Chondrocyte (in vitro differentiated cells): ENCODE measurements at regions not wholly inside any gene's neighbourhood (a gene's known extent, or its start where the extent isn't known, plus 50 kb on each side); places are given as distances from the start of the nearest gene placed in this dataset.

ENCODE experiments used
- DNase-seq: peaks from one replicate; pipeline ENCODE4 v3.0.0; 2021; ENCODE audit warnings: mixed read lengths, low spot score
- H3K27ac Mint-ChIP-seq: one replicate; pipeline ENCODE4 v1.8.0; 2021; ENCODE audit warnings: mild to moderate bottlenecking, moderate library complexity, mixed read lengths; ENCODE audit not compliant: unreplicated experiment
- H3K27me3 Mint-ChIP-seq: 2 replicates; pipeline ENCODE4 v1.8.0; 2021; ENCODE audit warnings: low read depth, mixed read lengths
- H3K36me3 Mint-ChIP-seq: 2 replicates; pipeline ENCODE4 v1.8.0; 2021; ENCODE audit warnings: low read depth, mixed read lengths
- H3K4me1 Mint-ChIP-seq: 2 replicates; pipeline ENCODE4 v1.8.0; 2021; ENCODE audit warnings: low read depth, mild to moderate bottlenecking, mixed read lengths
- H3K4me3 Mint-ChIP-seq: one replicate; pipeline ENCODE4 v1.8.0; 2021; ENCODE audit warnings: mild to moderate bottlenecking, moderate library complexity, mixed read lengths; ENCODE audit not compliant: unreplicated experiment
- H3K9me3 Mint-ChIP-seq: 2 replicates; pipeline ENCODE4 v1.8.0; 2021; ENCODE audit warnings: low read depth, mixed read lengths
- TF ChIP-seq, protein P1 (sequence below): fragments of 200-600 bp; sonication (generic); IDR thresholded peaks from 2 replicates; pipeline ENCODE4 v1.5.0; 2021; ENCODE audit warnings: antibody characterized with exemption, mild to moderate bottlenecking, moderate library complexity

DNA sequence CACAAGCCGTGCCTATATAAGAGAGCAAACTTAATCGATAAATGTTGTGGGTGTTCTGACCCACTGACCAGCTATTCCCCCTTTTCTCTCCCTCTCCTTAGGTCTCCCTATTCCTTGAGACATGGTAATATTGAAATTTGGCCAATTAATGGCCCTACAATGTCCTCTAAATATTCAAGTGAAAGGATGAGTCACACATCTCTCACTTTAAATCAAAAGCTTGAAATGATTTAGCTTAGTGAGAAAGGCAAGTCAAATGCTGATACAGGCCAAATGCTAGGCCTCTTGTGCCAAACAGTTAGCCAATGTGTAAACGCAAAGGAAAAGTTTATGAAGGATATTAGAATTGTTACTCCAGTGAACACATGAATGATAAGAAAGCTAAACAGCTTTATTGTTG lies 102.2 kb upstream of the CPNE8 start:
- DNase-seq, result no peak
- H3K4me1 Mint-ChIP-seq, result no peaks in the 10 kb centered on the region
- H3K27ac Mint-ChIP-seq, result no peak overlapping the region
- H3K36me3 Mint-ChIP-seq, result no peaks in the 10 kb centered on the region
- TF ChIP-seq, protein P1, sequence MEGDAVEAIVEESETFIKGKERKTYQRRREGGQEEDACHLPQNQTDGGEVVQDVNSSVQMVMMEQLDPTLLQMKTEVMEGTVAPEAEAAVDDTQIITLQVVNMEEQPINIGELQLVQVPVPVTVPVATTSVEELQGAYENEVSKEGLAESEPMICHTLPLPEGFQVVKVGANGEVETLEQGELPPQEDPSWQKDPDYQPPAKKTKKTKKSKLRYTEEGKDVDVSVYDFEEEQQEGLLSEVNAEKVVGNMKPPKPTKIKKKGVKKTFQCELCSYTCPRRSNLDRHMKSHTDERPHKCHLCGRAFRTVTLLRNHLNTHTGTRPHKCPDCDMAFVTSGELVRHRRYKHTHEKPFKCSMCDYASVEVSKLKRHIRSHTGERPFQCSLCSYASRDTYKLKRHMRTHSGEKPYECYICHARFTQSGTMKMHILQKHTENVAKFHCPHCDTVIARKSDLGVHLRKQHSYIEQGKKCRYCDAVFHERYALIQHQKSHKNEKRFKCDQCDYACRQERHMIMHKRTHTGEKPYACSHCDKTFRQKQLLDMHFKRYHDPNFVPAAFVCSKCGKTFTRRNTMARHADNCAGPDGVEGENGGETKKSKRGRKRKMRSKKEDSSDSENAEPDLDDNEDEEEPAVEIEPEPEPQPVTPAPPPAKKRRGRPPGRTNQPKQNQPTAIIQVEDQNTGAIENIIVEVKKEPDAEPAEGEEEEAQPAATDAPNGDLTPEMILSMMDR, result no peak
- H3K4me3 Mint-ChIP-seq, result no peak overlapping the region
- peaks cover 11% of the 10 kb centered on the region for H3K27me3 Mint-ChIP-seq
- no peaks in the 10 kb centered on the region for H3K9me3 Mint-ChIP-seq

DNA sequence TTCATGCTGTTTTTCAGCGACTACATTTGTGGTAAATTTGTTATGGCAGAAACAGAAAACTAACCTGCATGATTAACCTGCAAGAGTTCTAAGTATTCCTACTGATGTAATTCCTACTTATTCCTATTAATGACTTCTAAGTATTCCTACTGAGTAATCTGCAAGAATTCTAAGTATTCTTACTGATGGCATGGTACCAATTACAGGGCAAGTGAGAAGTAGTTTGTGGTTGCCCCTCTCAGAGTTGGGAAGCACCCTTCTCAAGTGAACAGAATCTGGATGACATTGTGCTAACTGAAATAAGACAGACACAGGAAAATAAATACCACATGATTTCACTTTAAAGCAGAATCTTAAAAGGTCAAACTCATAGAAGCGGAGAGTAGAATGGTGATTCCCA lies 100.9 kb upstream of the CPNE8 start:
- Mint-ChIP-seq H3K27ac (no peak overlapping the region), H3K9me3 (no peaks in the 10 kb centered on the region), H3K27me3 (peaks cover 17% of the 10 kb centered on the region), H3K4me3 (no peak overlapping the region), H3K4me1 (no peaks in the 10 kb centered on the region), H3K36me3 (no peaks in the 10 kb centered on the region)
- DNase-seq, result no peak
- TF ChIP-seq, protein P1, result no peak

DNA sequence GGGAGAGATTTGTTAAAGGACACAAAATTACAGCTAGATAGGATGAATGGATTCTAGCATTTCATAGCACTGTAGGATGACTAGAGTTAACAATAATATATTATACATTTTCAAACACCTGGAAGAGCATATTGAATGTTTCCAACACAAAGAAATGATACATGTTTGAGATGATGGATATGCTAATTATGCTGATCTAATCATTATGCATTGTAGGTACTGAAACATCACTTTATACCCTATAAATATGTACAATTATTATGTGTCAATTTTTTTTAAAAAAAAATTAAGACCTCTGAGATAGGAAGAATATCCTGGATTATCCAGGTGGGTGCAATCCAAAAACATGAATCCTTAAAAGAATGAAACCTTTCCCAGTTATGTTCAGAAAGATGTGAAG lies 100.3 kb upstream of the CPNE8 start:
- TF ChIP-seq, protein P1, result no peak
- Mint-ChIP-seq H3K4me1 (no peaks in the 10 kb centered on the region), H3K4me3 (no peak overlapping the region), H3K9me3 (no peaks in the 10 kb centered on the region), H3K27me3 (peaks cover 17% of the 10 kb centered on the region), H3K36me3 (no peaks in the 10 kb centered on the region), H3K27ac (no peak overlapping the region)
- no peak for DNase-seq

DNA sequence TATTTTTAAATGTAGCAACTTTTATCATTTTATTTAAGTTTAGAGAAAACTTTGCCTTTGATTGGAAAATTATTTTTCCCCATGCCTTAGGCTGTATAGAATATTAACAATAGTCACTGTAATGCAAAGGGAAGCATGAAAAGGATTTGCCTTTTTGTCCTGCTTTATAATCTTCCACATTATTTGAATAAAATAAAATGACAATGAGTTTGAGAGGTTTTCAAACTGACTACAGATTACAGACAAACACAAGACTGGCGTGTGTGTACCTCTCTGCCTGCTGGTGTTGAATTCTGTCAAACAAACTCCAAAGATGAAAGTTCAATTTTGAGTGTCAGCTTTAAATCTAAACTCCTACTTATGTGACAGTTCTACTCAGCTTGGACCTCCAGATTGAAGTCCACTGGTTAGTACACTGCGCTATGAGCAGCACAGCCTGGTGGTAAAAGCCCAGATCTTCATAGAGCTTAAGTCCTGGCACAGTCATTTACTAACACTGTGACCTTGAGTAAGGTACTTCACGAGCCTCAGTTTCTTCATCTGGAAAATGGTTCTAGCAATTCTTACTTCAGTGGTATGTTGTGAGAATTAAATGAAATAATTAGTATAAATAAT lies 98.3 kb upstream of the CPNE8 start:
- no peak overlapping the region for H3K27ac Mint-ChIP-seq
- H3K9me3 Mint-ChIP-seq, result no peaks in the 10 kb centered on the region
- H3K27me3 Mint-ChIP-seq, result peaks cover 21% of the 10 kb centered on the region
- TF ChIP-seq, protein P1, result no peak
- H3K4me3 Mint-ChIP-seq, result no peak overlapping the region
- no peaks in the 10 kb centered on the region for H3K36me3 Mint-ChIP-seq
- no peak for DNase-seq
- no peaks in the 10 kb centered on the region for H3K4me1 Mint-ChIP-seq

DNA sequence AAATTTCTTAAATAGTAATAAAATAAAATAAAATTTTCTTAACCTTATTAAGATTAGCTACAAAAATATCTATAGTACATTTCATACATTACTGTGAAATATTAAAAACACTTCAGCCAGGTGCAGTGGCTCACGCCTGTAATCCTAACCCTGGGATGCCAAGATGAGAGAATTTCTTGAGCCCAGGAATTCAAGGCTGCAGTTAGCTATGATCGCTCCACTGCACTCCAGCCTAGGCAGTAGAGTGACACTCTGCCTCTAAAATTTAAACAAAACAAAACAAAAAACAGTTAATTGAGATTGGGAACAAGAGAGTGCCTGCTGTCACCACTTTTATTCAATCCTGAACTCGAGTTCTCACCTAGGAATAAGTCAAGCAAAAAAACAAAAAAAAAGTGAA lies 95.0 kb upstream of the CPNE8 start:
- no peaks in the 10 kb centered on the region for H3K9me3 Mint-ChIP-seq
- no peak for DNase-seq
- no peak overlapping the region for H3K27ac Mint-ChIP-seq
- TF ChIP-seq, protein P1, result no peak
- no peak overlapping the region for H3K4me3 Mint-ChIP-seq
- no peaks in the 10 kb centered on the region for H3K4me1 Mint-ChIP-seq
- no peaks in the 10 kb centered on the region for H3K36me3 Mint-ChIP-seq
- H3K27me3 Mint-ChIP-seq, result peaks cover 19% of the 10 kb centered on the region
